ENCODE measurements at regions not wholly inside any gene's neighbourhood (a gene's known extent, or its start where the extent isn't known, plus 50 kb on each side); places are given as distances from the start of the nearest gene placed in this dataset.

DNA sequence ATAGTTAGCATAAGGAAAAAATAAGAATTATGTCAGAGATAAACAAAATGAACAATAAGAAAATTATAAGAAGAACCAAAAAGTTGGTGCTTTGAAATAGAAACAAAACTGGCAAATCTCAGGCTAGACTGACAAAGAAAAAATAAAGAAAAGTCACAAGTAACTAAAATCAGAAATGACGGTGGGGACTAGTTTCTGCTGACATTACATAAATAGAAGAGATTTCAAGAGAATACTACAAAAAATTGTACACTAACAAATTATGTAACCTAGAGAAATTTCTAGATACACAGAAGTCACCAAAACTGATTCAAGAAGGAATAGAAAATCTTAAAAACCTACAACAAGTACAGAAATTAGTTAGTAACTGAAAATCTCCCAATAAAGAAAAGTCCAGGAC is 355.6 kb upstream of the SGCG start:
- TF ChIP-seq, protein P1, sequence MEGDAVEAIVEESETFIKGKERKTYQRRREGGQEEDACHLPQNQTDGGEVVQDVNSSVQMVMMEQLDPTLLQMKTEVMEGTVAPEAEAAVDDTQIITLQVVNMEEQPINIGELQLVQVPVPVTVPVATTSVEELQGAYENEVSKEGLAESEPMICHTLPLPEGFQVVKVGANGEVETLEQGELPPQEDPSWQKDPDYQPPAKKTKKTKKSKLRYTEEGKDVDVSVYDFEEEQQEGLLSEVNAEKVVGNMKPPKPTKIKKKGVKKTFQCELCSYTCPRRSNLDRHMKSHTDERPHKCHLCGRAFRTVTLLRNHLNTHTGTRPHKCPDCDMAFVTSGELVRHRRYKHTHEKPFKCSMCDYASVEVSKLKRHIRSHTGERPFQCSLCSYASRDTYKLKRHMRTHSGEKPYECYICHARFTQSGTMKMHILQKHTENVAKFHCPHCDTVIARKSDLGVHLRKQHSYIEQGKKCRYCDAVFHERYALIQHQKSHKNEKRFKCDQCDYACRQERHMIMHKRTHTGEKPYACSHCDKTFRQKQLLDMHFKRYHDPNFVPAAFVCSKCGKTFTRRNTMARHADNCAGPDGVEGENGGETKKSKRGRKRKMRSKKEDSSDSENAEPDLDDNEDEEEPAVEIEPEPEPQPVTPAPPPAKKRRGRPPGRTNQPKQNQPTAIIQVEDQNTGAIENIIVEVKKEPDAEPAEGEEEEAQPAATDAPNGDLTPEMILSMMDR (IDR thresholded peaks at IDR 0.05) = no peak
- TF ChIP-seq POLR2A (IDR thresholded peaks at IDR 0.05) = no peak
